SK-N-SH (cell line): ENCODE measurements at regions not wholly inside any gene's neighbourhood (a gene's known extent, or its start where the extent isn't known, plus 50 kb on each side); places are given as distances from the start of the nearest gene placed in this dataset.

Source experiments
- CTCF ChIA-PET: fragments of 300-600, 350-600 bp; formaldehyde crosslinking; extraction: SDS; loops from one replicate; lab custom pipeline; 2021; lab: Yijun Ruan, JAX
- POLR2A ChIA-PET: fragments of 350-600 bp; sonication (Branson Sonifier 250); formaldehyde crosslinking; extraction: SDS; loops from one replicate; lab custom pipeline; 2020; ENCODE audit warnings: antibody characterized with exemption, inconsistent platforms; lab: Yijun Ruan, JAX
- DNase-seq: peaks from one replicate; pipeline ENCODE4 v3.0.0; 2012
- H2AFZ ChIP-seq: fragments of 200-600 bp; sonication (generic); 2 replicates; pipeline ENCODE4 v1.8.1; 2016; ENCODE audit warnings: antibody characterized with exemption, mild to moderate bottlenecking, low read depth
- H3F3A ChIP-seq: fragments of 200-600 bp; sonication (generic); replicated peaks from 2 replicates; pipeline ENCODE3; 2016; ENCODE audit warnings: antibody characterized with exemption, mild to moderate bottlenecking; ENCODE audit not compliant: insufficient read depth
- H3K27ac ChIP-seq, 2 experiments: fragments of 200-500 bp in 1 of 2; fragments of 200-600 bp in 1 of 2; sonication (Bioruptor generic) in 1 of 2; sonication (generic), shearing (Covaris generic) in 1 of 2; 2 replicates each; pipeline versions ENCODE4 v1.5.1 to v1.6.1; 2014 to 2016; ENCODE audit warnings: low read depth in 2 of 2, inconsistent platforms in 1 of 2, low read length in 1 of 2, mild to moderate bottlenecking in 1 of 2, mixed read lengths in 1 of 2
- H3K27me3 ChIP-seq: fragments of 200-600 bp; sonication (generic), shearing (Covaris generic); 2 replicates; pipeline ENCODE4 v1.6.1; 2016; ENCODE audit warnings: mixed run types; ENCODE audit not compliant: insufficient read depth
- H3K36me3 ChIP-seq, 2 experiments: fragments of 200-500 bp in 1 of 2; fragments of 200-600 bp in 1 of 2; sonication (Bioruptor generic) in 1 of 2; sonication (generic) in 1 of 2; replicated peaks in 1 of 2; 2 replicates each; pipeline versions ENCODE3 to v1.5.1; 2014 to 2016; ENCODE audit warnings: low read length in 1 of 2, mild to moderate bottlenecking in 1 of 2; ENCODE audit not compliant: insufficient read depth in 2 of 2, control insufficient read depth in 1 of 2
- H3K4me1 ChIP-seq, 2 experiments: fragments of 200-500 bp in 1 of 2; fragments of 200-600 bp in 1 of 2; sonication (Bioruptor generic) in 1 of 2; sonication (generic), shearing (Covaris generic) in 1 of 2; 2 replicates each; pipeline versions ENCODE4 v1.5.1 to v1.6.1; 2014 to 2016; ENCODE audit warnings: low read depth in 1 of 2, low read length in 1 of 2, mixed run types in 1 of 2; ENCODE audit not compliant: insufficient read depth in 2 of 2, control insufficient read depth in 1 of 2
- H3K4me2 ChIP-seq: fragments of 200-600 bp; sonication (generic), shearing (Covaris generic); 2 replicates; pipeline ENCODE4 v1.6.1; 2017; ENCODE audit warnings: mixed run types
- H3K4me3 ChIP-seq, 2 experiments: fragments of 200-500 bp in 1 of 2; fragments of 200-600 bp in 1 of 2; sonication (Bioruptor generic) in 1 of 2; sonication (generic), shearing (Covaris generic) in 1 of 2; 2 replicates each; pipeline versions ENCODE4 v1.5.1 to v1.8.1; 2014 to 2016; ENCODE audit warnings: low read depth in 2 of 2, inconsistent platforms in 1 of 2, low read length in 1 of 2, mild to moderate bottlenecking in 1 of 2, mixed read lengths in 1 of 2, moderate library complexity in 1 of 2
- H3K79me2 ChIP-seq: fragments of 200-600 bp; sonication (generic); 2 replicates; pipeline ENCODE4 v1.8.1; 2017; ENCODE audit warnings: mild to moderate bottlenecking; ENCODE audit not compliant: insufficient read depth
- H3K9ac ChIP-seq: fragments of 200-600 bp; sonication (generic); 2 replicates; pipeline ENCODE4 v1.6.1; 2017; ENCODE audit warnings: mixed run types
- H3K9me2 ChIP-seq: fragments of 200-600 bp; sonication (generic); 2 replicates; pipeline ENCODE4 v1.6.1; 2017; ENCODE audit warnings: mixed run types
- H3K9me3 ChIP-seq: fragments of 200-600 bp; sonication (generic); 2 replicates; pipeline ENCODE4 v1.6.1; 2017; ENCODE audit warnings: mixed run types, mild to moderate bottlenecking, moderate library complexity
- H4K20me1 ChIP-seq: fragments of 200-600 bp; sonication (generic); 2 replicates; pipeline ENCODE4 v1.6.1; 2017; ENCODE audit warnings: mild to moderate bottlenecking, mixed run types; ENCODE audit not compliant: insufficient read depth
- EZH2phosphoT487 ChIP-seq: fragments of 200-600 bp; sonication (generic); IDR thresholded peaks from 2 replicates; pipeline ENCODE4 v1.6.1; 2017; ENCODE audit warnings: low read depth, mixed run types, mild to moderate bottlenecking, antibody characterized with exemption, moderate library complexity, borderline replicate concordance
- FOXJ3 ChIP-seq: sonication (generic); formaldehyde crosslinking; IDR thresholded peaks from 2 replicates; pipeline ENCODE4 v1.5.1; 2020; ENCODE audit warnings: mild to moderate bottlenecking, missing genetic modification reagents
- FOXM1 ChIP-seq: IDR thresholded peaks from 2 replicates; pipeline ENCODE4 v1.4.0; 2012; ENCODE audit warnings: low read depth, mild to moderate bottlenecking
- GATA2 ChIP-seq: sonication (generic); formaldehyde crosslinking; IDR thresholded peaks from 2 replicates; pipeline ENCODE4 v1.5.0; 2020; ENCODE audit warnings: mild to moderate bottlenecking, missing genetic modification reagents
- JUND ChIP-seq: IDR thresholded peaks from 2 replicates; pipeline ENCODE4 v1.4.0; 2012
- NFIC ChIP-seq: IDR thresholded peaks from 2 replicates; pipeline ENCODE4 v1.4.0; 2012; ENCODE audit warnings: borderline replicate concordance
- RFX5 ChIP-seq: IDR thresholded peaks from 2 replicates; pipeline ENCODE4 v1.6.1; 2012; ENCODE audit warnings: mild to moderate bottlenecking, improper control_type of control experiment, low read length
- RXRA ChIP-seq: IDR thresholded peaks from 2 replicates; pipeline ENCODE4 v1.4.0; 2012; ENCODE audit warnings: low read depth, mild to moderate bottlenecking, borderline replicate concordance
- SMC3 ChIP-seq: IDR thresholded peaks from 2 replicates; pipeline ENCODE4 v1.6.1; 2012; ENCODE audit warnings: low read depth, low read length, improper control_type of control experiment
- TAF1 ChIP-seq: IDR thresholded peaks from 2 replicates; pipeline ENCODE4 v1.6.1; 2012; ENCODE audit warnings: low read depth, mild to moderate bottlenecking, low read length, moderate library complexity, borderline replicate concordance
- TEAD4 ChIP-seq: IDR thresholded peaks from 2 replicates; pipeline ENCODE4 v1.4.0; 2012; ENCODE audit warnings: mild to moderate bottlenecking, borderline replicate concordance; ENCODE audit not compliant: insufficient read depth
- WGBS: methylation state at CpG from one replicate; pipeline ENCODE4 v1.1.6; 2017; ENCODE audit warnings: low lambda C conversion rate; 5-methylcytosine and 5-hydroxymethylcytosine counted together
- TF ChIP-seq, protein P1 (sequence below): fragments of 150-350 bp; IDR thresholded peaks from 2 replicates; pipeline ENCODE4 v1.6.1; 2016; ENCODE audit warnings: mild to moderate bottlenecking, low read depth, low read length
- TF ChIP-seq, protein P2 (sequence below): IDR thresholded peaks from 2 replicates; pipeline ENCODE4 v1.4.0; 2012; ENCODE audit warnings: low read depth, borderline replicate concordance
- TF ChIP-seq, protein P3 (sequence below): fragments of 150-350 bp; IDR thresholded peaks from 2 replicates; pipeline ENCODE4 v1.6.1; 2017; ENCODE audit warnings: antibody characterized with exemption, low read length, low read depth, borderline replicate concordance
- TF ChIP-seq, protein P4 (sequence below): fragments of 200-600 bp; sonication (generic); IDR thresholded peaks from 2 replicates; pipeline ENCODE4 v1.6.1; 2017; ENCODE audit warnings: antibody characterized with exemption, mild to moderate bottlenecking, moderate library complexity
- TF ChIP-seq, protein P5 (sequence below): IDR thresholded peaks from 2 replicates; pipeline ENCODE4 v1.6.1; 2012; ENCODE audit warnings: mild to moderate bottlenecking, low read depth, low read length, moderate library complexity

DNA sequence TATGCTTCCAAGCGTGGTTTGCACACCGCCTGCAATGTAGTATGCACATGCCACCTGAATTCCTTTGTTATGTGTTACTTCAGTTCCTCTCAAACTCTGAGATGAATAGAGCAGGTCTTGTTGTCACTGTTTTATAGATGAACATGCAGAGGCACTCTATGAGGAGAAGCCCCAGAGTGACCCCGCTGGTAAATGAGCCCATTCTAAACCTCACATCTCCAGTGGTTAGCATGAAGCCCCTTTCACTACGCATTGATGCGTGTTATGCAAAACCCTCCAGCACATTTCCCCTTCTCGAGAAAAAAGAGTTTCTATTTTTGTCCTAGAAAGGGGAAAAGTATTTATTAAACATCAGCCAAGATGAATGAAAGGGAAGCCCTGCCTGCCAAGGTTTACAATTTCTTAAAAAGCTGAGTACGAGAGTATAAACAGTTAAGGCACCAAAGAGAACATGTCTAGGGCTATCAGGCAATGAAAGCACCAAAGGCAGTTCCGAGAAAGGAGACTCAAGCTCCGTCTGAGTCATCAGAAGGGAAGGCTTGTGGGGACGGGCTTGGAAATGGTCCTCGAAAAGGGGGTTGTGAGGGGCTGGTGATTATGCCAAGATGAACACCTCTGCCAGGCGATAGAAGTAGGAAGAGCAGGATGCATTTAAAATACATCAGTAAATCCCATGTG lies 58.7 kb upstream of the PFKP start:
- no peak overlapping the region for H3K4me3 ChIP-seq
- no peak overlapping the region for H2AFZ ChIP-seq
- no peak for DNase-seq
- H3K79me2 ChIP-seq: no peaks in the 10 kb centered on the region
- no peaks in the 10 kb centered on the region for H3F3A ChIP-seq
- H3K4me1 ChIP-seq: peaks cover 0 to 12% of the 10 kb centered on the region in 2 experiments; a peak in 2 of 4 replicates
- H3K9me2 ChIP-seq: no peaks in the 10 kb centered on the region
- TF ChIP-seq SMC3 (no peak), NFIC (no peak), TEAD4 (no peak), FOXJ3 (CRISPR knock-in tag) (no peak), FOXM1 (no peak), RXRA (no peak), JUND (no peak)
- TF ChIP-seq, protein P1, sequence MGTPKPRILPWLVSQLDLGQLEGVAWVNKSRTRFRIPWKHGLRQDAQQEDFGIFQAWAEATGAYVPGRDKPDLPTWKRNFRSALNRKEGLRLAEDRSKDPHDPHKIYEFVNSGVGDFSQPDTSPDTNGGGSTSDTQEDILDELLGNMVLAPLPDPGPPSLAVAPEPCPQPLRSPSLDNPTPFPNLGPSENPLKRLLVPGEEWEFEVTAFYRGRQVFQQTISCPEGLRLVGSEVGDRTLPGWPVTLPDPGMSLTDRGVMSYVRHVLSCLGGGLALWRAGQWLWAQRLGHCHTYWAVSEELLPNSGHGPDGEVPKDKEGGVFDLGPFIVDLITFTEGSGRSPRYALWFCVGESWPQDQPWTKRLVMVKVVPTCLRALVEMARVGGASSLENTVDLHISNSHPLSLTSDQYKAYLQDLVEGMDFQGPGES: no peak
- no peaks in the 10 kb centered on the region for H3K9me3 ChIP-seq
- no peaks in the 10 kb centered on the region for H4K20me1 ChIP-seq
- CTCF ChIA-PET: interaction anchor here (1.2 kb wide), 1 partner anchor 17 kb away, joined by 3 read pairs; no protein-coding TSS in a partner anchor
- POLR2A ChIA-PET: no interaction called here
- H3K9ac ChIP-seq: no peak overlapping the region
- 56% methylated on average over 12 of the region's 12 CpGs for WGBS
- no peak overlapping the region for H3K4me2 ChIP-seq
- 0 out of 2 replicates have a peak, but pooled peaks cover 4% of the 10 kb centered on the region for H3K27me3 ChIP-seq
- no peak overlapping the region for H3K27ac ChIP-seq
- H3K36me3 ChIP-seq: no peaks in the 10 kb centered on the region

DNA sequence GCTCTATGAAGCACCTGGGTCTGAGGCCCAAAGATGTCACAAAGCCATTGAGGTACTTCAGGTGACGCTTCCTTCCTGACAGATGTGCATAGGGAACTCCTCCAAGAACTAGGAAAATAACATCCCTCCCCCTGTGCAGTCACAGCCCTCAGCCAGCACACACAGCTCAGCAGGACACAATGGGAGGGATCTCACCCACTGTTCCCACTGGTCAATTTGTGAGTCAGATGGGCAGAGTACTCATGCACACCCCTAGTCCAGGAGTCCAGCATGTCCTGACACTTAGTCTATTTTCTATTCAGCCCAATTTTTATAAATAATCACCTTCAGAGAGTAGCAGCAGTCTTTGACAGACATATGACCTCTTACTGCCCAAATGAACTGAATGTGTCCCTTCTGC lies 60.7 kb upstream of the PFKP start:
- no peaks in the 10 kb centered on the region for H4K20me1 ChIP-seq
- 27% methylated on average over 1 of the region's 1 CpG for WGBS
- no peaks in the 10 kb centered on the region for H3F3A ChIP-seq
- no peak overlapping the region for H3K4me2 ChIP-seq
- ChIA-PET CTCF (no interaction called here), POLR2A (no interaction called here)
- H3K79me2 ChIP-seq: no peaks in the 10 kb centered on the region
- H3K9me2 ChIP-seq: no peaks in the 10 kb centered on the region
- H3K36me3 ChIP-seq: no peaks in the 10 kb centered on the region
- 0 out of 2 replicates have a peak, but pooled peaks cover 4% of the 10 kb centered on the region for H3K27me3 ChIP-seq
- no peak overlapping the region for H3K27ac ChIP-seq
- TF ChIP-seq, protein P2, sequence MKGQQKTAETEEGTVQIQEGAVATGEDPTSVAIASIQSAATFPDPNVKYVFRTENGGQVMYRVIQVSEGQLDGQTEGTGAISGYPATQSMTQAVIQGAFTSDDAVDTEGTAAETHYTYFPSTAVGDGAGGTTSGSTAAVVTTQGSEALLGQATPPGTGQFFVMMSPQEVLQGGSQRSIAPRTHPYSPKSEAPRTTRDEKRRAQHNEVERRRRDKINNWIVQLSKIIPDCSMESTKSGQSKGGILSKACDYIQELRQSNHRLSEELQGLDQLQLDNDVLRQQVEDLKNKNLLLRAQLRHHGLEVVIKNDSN: no peak
- TF ChIP-seq SMC3 (no peak), FOXM1 (no peak), RXRA (no peak), NFIC (no peak), TEAD4 (no peak), EZH2phosphoT487 (no peak), TAF1 (no peak), GATA2 (CRISPR knock-in tag) (no peak), RFX5 (no peak)
- TF ChIP-seq, protein P3, sequence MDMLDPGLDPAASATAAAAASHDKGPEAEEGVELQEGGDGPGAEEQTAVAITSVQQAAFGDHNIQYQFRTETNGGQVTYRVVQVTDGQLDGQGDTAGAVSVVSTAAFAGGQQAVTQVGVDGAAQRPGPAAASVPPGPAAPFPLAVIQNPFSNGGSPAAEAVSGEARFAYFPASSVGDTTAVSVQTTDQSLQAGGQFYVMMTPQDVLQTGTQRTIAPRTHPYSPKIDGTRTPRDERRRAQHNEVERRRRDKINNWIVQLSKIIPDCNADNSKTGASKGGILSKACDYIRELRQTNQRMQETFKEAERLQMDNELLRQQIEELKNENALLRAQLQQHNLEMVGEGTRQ: no peak
- TF ChIP-seq, protein P4, sequence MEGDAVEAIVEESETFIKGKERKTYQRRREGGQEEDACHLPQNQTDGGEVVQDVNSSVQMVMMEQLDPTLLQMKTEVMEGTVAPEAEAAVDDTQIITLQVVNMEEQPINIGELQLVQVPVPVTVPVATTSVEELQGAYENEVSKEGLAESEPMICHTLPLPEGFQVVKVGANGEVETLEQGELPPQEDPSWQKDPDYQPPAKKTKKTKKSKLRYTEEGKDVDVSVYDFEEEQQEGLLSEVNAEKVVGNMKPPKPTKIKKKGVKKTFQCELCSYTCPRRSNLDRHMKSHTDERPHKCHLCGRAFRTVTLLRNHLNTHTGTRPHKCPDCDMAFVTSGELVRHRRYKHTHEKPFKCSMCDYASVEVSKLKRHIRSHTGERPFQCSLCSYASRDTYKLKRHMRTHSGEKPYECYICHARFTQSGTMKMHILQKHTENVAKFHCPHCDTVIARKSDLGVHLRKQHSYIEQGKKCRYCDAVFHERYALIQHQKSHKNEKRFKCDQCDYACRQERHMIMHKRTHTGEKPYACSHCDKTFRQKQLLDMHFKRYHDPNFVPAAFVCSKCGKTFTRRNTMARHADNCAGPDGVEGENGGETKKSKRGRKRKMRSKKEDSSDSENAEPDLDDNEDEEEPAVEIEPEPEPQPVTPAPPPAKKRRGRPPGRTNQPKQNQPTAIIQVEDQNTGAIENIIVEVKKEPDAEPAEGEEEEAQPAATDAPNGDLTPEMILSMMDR: no peak
- TF ChIP-seq, protein P5, sequence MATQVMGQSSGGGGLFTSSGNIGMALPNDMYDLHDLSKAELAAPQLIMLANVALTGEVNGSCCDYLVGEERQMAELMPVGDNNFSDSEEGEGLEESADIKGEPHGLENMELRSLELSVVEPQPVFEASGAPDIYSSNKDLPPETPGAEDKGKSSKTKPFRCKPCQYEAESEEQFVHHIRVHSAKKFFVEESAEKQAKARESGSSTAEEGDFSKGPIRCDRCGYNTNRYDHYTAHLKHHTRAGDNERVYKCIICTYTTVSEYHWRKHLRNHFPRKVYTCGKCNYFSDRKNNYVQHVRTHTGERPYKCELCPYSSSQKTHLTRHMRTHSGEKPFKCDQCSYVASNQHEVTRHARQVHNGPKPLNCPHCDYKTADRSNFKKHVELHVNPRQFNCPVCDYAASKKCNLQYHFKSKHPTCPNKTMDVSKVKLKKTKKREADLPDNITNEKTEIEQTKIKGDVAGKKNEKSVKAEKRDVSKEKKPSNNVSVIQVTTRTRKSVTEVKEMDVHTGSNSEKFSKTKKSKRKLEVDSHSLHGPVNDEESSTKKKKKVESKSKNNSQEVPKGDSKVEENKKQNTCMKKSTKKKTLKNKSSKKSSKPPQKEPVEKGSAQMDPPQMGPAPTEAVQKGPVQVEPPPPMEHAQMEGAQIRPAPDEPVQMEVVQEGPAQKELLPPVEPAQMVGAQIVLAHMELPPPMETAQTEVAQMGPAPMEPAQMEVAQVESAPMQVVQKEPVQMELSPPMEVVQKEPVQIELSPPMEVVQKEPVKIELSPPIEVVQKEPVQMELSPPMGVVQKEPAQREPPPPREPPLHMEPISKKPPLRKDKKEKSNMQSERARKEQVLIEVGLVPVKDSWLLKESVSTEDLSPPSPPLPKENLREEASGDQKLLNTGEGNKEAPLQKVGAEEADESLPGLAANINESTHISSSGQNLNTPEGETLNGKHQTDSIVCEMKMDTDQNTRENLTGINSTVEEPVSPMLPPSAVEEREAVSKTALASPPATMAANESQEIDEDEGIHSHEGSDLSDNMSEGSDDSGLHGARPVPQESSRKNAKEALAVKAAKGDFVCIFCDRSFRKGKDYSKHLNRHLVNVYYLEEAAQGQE: no peak
- H3K4me1 ChIP-seq: peaks cover 0 to 12% of the 10 kb centered on the region in 2 experiments; a peak in 2 of 4 replicates
- DNase-seq: no peak
- no peak overlapping the region for H3K4me3 ChIP-seq
- no peak overlapping the region for H2AFZ ChIP-seq
- H3K9me3 ChIP-seq: no peaks in the 10 kb centered on the region
- no peak overlapping the region for H3K9ac ChIP-seq
